Activated CD4-positive, CD25-positive, alpha-beta regulatory T cell (primary cell): ENCODE measurements at regions not wholly inside any gene's neighbourhood (a gene's known extent, or its start where the extent isn't known, plus 50 kb on each side); places are given as distances from the start of the nearest gene placed in this dataset.
"Not testable (repeated sequence)": the region's sequence is repeated elsewhere in the genome, so short reads cannot be mapped to it uniquely, and the experiment has no call there.

Experiments
- DNase-seq, 4 experiments: peaks; one replicate each; lab custom pipeline; 2025; lab: John Stamatoyannopoulos, UW

GRCh38 chr2:192957425-192957824 is 762.7 kb upstream of the TMEFF2 start:
- no peak for DNase-seq

DNA sequence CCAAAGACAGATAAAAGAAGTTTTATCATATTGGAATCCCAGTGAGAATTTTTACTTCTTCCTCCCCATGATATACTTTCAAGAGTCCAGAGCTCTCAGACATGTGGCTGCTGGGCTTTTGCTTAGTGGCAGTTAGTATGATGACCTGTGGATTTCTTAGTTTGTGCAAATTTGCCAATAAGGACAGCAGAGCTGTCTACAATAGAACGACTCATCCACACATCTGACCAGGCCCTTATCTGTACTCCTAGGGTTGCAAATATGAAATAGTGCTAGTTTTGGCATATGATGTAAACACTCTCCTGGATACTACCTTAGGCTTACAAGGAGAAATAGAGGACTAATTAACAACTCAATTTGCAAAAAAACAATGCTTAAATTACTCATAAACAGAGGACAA is 758.4 kb upstream of the TMEFF2 start:
- no peak for DNase-seq

GRCh38 chr2:192952245-192952644 is 757.5 kb upstream of the TMEFF2 start:
- DNase-seq = no peak

DNA sequence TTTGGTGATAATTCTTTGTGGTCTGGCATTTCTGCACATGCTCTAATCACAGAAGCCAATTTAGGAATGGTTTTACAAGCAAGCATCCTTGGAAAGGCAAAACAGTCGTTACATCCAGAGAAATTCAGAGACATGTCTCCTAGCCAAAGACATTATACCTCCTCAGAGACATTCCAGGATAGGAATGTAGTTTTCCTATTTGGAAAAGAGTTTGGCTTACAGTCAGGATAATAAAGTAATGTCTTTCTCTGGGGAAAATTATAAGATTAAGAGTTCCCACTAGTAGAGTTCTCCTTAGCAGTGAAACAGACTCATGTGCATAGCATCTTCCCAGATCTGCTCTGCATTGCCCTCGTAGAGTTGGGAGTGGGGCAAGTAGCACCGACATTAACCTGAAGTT is 753.6 kb upstream of the TMEFF2 start:
- DNase-seq = no peak

DNA sequence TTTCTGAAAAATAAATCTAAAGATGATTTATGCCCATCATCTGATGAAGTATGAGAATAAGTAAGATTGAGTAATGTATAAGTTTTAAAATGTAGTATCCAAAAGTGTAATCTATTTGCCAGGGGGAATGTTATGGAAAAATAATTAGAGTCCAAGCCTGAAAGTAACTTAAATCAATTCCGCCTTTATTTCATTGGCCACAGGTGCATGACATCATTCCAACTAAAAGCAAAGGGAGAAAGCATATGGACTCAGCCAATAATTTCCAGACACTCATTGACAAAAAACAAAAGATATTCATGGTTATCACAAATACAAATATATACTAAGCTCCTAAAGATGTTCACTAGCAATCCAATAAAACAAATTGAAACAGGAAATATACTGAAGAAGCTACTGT is 752.6 kb upstream of the TMEFF2 start:
- no peak for DNase-seq

DNA sequence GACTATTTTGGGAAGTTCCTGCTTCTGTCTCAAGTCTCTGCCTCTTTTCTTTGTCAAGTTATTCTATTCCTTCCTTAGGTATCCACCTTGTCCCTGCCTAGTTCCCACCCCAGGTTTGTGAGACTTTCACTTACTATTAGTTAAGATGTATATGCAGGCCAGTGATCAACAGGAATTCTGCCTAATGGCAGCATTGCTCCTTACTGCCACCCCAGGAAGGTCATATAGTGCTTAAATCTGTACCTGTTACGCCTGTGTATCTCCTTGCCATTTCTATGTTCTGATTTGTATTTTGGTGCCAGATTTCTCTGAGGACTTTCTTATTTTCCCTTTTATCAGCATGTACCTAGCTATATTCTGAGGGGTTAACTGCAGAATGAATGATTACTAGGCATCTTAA is 746.0 kb upstream of the TMEFF2 start:
- no peak for DNase-seq

DNA sequence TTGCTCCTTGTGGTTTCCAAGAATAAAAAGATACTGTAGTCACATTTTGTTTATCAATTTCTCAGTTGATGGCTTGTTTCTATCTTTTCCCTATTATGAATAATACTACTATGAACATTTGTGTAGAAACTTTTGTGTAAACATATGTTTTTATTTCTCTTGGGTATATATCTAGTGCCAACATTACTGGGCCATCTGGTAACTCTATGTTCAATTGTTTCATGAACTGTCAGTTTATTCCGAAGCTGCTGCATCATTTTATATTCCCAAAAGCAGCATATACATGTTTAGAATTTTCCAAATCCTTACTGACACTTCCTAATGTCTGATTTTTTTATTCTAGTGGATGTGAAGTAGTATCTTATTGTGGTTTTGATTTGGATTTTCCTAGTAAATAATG is 737.6 kb upstream of the TMEFF2 start:
- DNase-seq = no peak

- DNase-seq = not testable (repeated sequence)
Measured at GRCh38 chr2:192921631-192922030, 726.9 kb upstream of the TMEFF2 start.

GRCh38 chr2:192901446-192901845 is 706.7 kb upstream of the TMEFF2 start:
- no peak for DNase-seq

DNA sequence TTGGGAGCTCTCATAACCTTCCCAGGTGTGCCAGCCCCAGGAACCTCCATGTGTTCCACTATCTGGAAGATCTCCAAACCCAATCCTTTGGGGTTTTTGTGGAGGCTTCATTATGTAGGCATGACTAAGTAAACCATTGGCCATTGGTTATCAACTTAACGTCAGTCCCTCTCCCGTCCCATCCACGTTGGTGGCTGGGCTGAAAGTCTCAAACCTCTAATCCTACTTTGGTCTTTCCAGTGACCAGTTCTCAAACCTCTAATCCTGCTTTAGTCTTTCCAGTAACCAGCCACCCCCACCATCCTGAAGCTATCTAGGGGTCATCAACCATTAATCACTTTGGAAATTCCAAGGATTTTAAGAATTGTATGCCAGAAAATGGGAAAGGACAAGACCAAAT is 704.7 kb upstream of the TMEFF2 start:
- DNase-seq = no peak

- DNase-seq = not testable (repeated sequence)
Measured at GRCh38 chr2:192893976-192894375, 699.2 kb upstream of the TMEFF2 start.

DNA sequence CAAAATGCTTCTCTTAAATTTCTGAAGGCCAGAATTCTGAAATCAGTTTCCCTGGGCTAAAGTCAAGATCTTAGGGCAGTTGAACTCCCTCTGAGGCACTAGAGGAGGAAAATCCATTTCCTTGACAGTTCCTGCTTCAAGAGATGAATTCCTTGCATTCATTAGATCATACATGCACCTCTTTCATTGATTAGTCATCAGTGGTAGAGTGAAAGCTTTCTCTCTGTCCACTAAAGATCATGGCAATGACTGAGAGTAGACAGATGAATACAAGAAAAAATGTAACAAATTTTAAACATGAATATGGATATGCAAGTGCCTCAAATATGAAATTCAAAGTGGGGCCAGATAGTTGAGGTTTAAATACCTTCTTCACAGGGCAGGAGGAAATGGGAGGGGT is 693.4 kb upstream of the TMEFF2 start:
- no peak for DNase-seq

- no peak for DNase-seq
Measured at GRCh38 chr2:192887337-192887736, 692.6 kb upstream of the TMEFF2 start.

- DNase-seq = no peak
Measured at GRCh38 chr2:192886636-192887035, 691.9 kb upstream of the TMEFF2 start.

GRCh38 chr2:192885569-192886160 is 690.9 kb upstream of the TMEFF2 start:
- DNase-seq = no peak

- DNase-seq = no peak
Measured at GRCh38 chr2:192877159-192877558, 682.4 kb upstream of the TMEFF2 start.

DNA sequence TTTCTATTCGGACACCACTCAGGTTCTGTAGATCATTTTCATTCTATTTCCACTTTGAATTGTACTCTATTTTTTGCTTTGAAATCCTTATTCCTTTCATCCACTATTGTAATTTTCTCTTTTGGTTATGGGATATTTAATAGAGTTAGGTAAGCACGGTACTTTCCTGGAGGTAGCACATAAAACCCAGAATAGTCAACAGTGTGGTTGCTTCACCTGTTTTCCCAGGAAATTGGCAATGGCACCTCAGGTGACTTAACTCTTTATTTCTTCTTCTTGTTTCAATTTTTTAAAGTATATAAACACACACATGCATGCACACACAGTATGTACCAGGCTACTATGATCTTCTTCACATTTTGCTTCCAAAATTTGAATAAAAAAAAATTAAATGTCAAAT is 682.0 kb upstream of the TMEFF2 start:
- no peak for DNase-seq

- DNase-seq = no peak
Measured at GRCh38 chr2:192854706-192855105, 660.0 kb upstream of the TMEFF2 start.

- no peak for DNase-seq
Measured at GRCh38 chr2:192854031-192854430, 659.3 kb upstream of the TMEFF2 start.

- no peak for DNase-seq
Measured at GRCh38 chr2:192828947-192829346, 634.2 kb upstream of the TMEFF2 start.

DNA sequence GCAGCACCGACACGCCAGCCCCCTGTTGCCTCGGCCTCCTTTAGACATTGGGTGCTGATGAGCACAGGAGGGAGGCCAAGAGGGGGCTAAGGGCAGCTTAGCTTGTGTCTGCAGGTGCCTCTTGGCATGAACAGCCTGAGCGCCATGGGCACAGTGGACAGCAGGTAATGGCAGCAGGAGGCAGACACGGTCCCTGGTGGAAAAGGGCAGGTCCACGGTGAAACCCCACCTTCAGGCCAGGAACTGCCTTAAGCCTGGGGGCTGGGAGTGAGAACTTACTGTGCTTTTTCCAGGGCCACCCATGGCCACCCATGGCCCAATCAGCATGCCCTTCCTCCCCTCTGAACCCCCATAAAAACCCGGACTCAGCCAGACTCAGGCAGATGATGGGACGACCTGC is 633.4 kb upstream of the TMEFF2 start:
- no peak for DNase-seq

DNA sequence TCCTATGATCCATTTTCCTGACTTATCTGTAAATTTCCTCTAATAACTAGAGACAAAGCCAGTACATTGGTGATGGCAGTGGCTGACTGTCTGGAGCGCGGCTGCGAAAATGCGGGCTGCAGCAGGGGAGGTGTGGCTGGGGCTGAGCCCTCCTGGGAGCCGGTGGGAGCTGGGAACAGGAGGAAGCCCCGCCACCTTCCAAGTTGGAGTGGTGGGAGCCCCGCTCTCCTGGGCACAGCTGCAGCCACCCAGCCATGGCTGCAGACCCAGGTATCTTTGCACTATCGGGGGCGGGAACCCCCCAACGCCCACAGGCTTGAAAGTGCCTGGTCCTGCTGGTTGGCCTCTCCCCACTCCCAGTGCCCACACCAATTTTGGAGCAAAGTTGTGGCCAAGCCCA is 633.0 kb upstream of the TMEFF2 start:
- DNase-seq = no peak

DNA sequence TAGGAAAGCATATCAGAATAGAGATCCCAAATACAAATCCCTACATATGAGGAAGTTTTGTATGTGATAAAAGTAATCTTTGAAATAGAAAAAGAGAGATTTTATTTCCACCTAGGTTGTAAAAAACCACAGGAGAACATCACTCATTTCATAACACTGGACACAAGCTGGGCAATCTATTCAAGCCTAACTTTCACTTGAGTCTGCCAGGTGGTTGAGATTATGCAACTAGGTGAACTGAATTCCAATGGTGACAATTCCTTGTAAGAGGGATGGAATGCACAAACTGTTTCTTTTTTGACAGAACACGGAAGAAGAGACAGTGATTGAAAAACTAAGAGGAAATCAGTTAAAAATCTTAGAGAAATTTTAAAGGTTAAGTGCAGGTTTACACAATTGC is 619.6 kb upstream of the TMEFF2 start:
- no peak for DNase-seq

GRCh38 chr2:192813341-192813740 is 618.6 kb upstream of the TMEFF2 start:
- no peak for DNase-seq

DNA sequence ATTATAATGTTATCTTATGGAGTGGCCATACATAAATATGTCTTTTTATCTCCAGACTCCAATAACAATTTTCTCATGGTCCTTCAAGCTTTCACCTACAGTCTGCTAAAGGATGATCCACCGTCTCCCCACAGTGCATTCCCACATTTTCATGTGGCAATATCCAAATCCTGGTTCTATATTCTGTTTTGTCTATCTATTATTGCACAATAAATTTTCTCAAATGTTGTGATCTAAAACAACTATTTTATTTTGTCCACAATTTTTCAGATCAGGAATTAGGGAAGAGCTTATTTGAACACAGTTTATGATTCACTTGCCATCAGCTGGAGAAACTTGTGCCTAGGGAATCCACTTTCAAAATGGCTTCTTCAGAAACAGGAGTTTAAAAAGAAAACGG is 614.4 kb upstream of the TMEFF2 start:
- DNase-seq = no peak
